ENCODE measurements at regions not wholly inside any gene's neighbourhood (a gene's known extent, or its start where the extent isn't known, plus 50 kb on each side); places are given as distances from the start of the nearest gene placed in this dataset.
"Not testable (repeated sequence)": the region's sequence is repeated elsewhere in the genome, so short reads cannot be mapped to it uniquely, and the experiment has no call there.

- no peak for DNase-seq (ENCODE audit: low spot score)
- no peaks in the 10 kb centered on the region for H3K4me1 ChIP-seq (ENCODE audit: insufficient read depth, low read length, poor library complexity, severe bottlenecking)
- CTCF ChIA-PET = no interaction called here
- intact Hi-C loops (cut with micrococcal nuclease; ENCODE audit: unreplicated experiment) = no loop called here
- POLR2A ChIA-PET (ENCODE audit: low non-redundant PET) = no interaction called here
- TF ChIP-seq EZH2 (IDR thresholded peaks at IDR 0.05; ENCODE audit: borderline replicate concordance, low read depth, low read length, poor library complexity, severe bottlenecking) = no peak
- no peak for TF ChIP-seq CTCF (conservative IDR thresholded peaks at IDR 0.05; ENCODE audit: low read depth, low read length)
- H3K36me3 ChIP-seq (ENCODE audit: insufficient read depth, low read length, poor library complexity, severe bottlenecking) = no peaks in the 10 kb centered on the region
- no TSS peak for BruUV-seq (replicated peaks)
- H3K4me3 ChIP-seq (ENCODE audit: low read depth, low read length, poor library complexity, severe bottlenecking) = no peak overlapping the region
- no peaks in the 10 kb centered on the region for H3K9me3 ChIP-seq (ENCODE audit: low read depth, low read length, poor library complexity, severe bottlenecking)
- no peak overlapping the region for H3K27ac ChIP-seq (ENCODE audit: low read depth, low read length, poor library complexity, severe bottlenecking)
- no peaks in the 10 kb centered on the region for H3K27me3 ChIP-seq (replicated peaks; ENCODE audit: insufficient read depth, low read depth, low read length, poor library complexity)
These were observed 293.9 kb upstream of the DEFB115 start for GRCh38 chr20:30963591-30963990.

GRCh38 chr20:30975859-30976258, 281.6 kb upstream of the DEFB115 start:
- H3K4me3 ChIP-seq (ENCODE audit: low read depth, low read length, poor library complexity, severe bottlenecking); H3K27ac ChIP-seq (ENCODE audit: low read depth, low read length, poor library complexity, severe bottlenecking); DNase-seq (ENCODE audit: low spot score); H3K36me3 ChIP-seq (ENCODE audit: insufficient read depth, low read length, poor library complexity, severe bottlenecking); H3K9me3 ChIP-seq (ENCODE audit: low read depth, low read length, poor library complexity, severe bottlenecking); BruUV-seq (replicated peaks); H3K4me1 ChIP-seq (ENCODE audit: insufficient read depth, low read length, poor library complexity, severe bottlenecking); H3K27me3 ChIP-seq (replicated peaks; ENCODE audit: insufficient read depth, low read depth, low read length, poor library complexity); POLR2A ChIA-PET (ENCODE audit: low non-redundant PET); CTCF ChIA-PET; intact Hi-C loops (cut with micrococcal nuclease; ENCODE audit: unreplicated experiment): not testable (repeated sequence)

GRCh38 chr20:30985386-30985785, 272.1 kb upstream of the DEFB115 start:
- POLR2A ChIA-PET (ENCODE audit: low non-redundant PET) = no interaction called here
- TF ChIP-seq EZH2 (IDR thresholded peaks at IDR 0.05; ENCODE audit: borderline replicate concordance, low read depth, low read length, poor library complexity, severe bottlenecking) = no peak
- TF ChIP-seq CTCF (conservative IDR thresholded peaks at IDR 0.05; ENCODE audit: low read depth, low read length) = no peak
- intact Hi-C loops (cut with micrococcal nuclease; ENCODE audit: unreplicated experiment) = no loop called here

More at GRCh38 chr20:30985386-30985785, 272.1 kb upstream of the DEFB115 start:
- Histone ChIP-seq H3K4me1 (ENCODE audit: insufficient read depth, low read length, poor library complexity, severe bottlenecking) (no peaks in the 10 kb centered on the region), H3K36me3 (ENCODE audit: insufficient read depth, low read length, poor library complexity, severe bottlenecking) (no peaks in the 10 kb centered on the region), H3K4me3 (ENCODE audit: low read depth, low read length, poor library complexity, severe bottlenecking) (no peak overlapping the region), H3K9me3 (ENCODE audit: low read depth, low read length, poor library complexity, severe bottlenecking) (no peaks in the 10 kb centered on the region), H3K27me3 (replicated peaks; ENCODE audit: insufficient read depth, low read depth, low read length, poor library complexity) (no peaks in the 10 kb centered on the region), H3K27ac (ENCODE audit: low read depth, low read length, poor library complexity, severe bottlenecking) (no peak overlapping the region)
- CTCF ChIA-PET = no interaction called here
- no TSS peak for BruUV-seq (replicated peaks)
- no peak for DNase-seq (ENCODE audit: low spot score)

Measured in A673 (cell line).